Endometrium (tissue), 2 donors: ENCODE measurements at regions not wholly inside any gene's neighbourhood (a gene's known extent, or its start where the extent isn't known, plus 50 kb on each side); places are given as distances from the start of the nearest gene placed in this dataset.
"Not testable (repeated sequence)": the region's sequence is repeated elsewhere in the genome, so short reads cannot be mapped to it uniquely, and the experiment has no call there.

Experiments
- FAIRE-seq: peaks from 2 replicates; lab custom pipeline; 2012; peaks lifted over from hg19 to GRCh38; lab: Jason Lieb, UNC
- donor health status: control.
- donor health status: control.

DNA sequence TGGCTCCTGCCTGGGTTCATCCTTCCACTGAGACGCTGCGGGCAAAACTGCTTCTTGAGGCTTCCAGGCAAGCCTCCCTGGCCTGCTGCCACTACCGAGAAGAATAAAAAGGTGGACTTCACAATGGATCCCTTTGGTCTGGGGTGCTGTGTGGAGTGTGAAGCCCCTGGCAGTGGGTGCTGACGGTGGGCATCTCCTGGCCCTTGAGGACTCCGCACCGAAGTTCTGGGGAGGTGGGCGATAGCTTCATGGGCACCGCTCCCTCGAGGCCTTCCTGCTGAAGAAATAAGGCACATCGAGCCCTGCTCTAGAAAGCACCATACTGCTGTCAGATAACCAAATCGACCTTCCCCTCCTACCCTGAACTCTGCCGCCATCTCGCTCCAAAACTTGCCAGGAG is 106.6 kb upstream of the CTBP2 start:
- FAIRE-seq, result no peak

DNA sequence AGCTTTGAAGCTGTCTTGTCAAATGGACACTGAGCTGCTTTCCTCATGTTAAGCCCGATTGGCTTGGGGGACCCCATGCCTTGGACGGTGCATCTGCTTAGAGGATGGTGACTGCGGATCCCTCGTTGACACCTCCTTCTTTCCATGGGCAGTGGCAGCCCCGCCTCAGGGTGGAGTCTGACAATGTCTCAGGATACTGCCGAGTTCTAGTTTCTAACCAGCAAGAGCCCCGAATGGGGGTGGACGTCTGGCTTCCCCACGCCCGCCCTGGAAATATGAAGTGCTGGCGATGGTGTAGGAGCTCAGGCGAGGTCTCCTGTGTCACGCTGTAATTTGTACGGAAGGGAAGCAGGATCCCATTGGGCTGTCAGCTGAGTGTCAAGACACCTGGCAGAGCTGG is 106.2 kb upstream of the CTBP2 start:
- no peak for FAIRE-seq

DNA sequence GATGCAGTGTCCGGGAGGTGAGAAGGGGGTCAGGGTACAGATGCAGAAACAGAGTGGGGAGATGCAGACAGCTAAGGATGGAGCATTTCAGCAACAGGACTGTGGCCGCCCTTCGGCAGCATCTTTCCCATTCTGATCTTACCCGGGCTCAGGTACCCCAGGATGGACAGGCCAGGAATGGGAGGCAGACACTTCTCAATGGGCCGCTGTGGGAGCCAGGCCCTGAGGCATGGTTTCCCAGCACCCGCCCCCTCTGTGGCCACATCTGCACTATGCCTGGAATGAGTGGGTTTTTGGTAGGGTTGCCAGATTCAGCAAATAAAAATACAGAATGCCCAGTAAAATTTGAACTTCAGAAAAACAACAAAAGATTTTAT is 105.2 kb upstream of the CTBP2 start:
- FAIRE-seq, result no peak

DNA sequence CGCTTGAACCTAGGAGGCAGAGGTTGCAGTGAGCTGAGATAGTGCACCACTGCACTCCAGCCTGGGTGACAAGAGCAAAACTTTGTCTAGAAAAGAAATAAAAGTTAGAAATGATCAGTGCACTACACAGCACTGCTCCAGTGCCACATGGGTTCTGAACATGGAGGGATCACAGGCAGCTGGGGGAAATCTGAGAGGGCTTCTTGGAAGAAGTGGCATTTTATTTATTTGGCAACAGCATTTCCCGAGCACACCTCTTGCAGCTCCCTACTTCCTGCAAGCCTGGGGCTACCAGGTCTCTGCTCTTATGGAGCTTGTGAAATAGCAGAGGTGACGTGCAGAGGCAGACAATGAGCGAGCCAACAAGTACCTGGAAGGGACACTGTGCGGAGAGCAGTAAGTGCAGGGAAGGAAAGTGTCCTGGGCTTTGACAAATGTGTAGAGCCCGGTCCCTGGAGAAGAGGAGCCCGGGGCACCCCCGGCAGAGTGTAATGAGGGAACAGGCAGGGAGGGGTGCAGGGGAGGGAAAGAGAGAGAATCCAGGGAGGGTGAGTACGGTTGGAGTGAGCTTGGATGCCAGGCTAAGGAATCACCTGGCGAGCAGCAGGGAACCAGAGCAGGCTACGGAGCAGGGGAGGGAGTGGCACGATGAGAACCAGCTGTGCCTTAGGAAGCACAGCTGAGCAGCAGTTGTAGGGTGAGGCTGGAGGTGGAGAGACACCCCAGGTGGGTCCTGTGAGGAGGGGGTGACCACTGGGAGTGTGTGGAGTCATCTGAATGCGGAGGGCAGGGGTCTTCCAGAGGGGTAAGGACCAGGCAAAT is 104.6 kb upstream of the CTBP2 start:
- no peak for FAIRE-seq

DNA sequence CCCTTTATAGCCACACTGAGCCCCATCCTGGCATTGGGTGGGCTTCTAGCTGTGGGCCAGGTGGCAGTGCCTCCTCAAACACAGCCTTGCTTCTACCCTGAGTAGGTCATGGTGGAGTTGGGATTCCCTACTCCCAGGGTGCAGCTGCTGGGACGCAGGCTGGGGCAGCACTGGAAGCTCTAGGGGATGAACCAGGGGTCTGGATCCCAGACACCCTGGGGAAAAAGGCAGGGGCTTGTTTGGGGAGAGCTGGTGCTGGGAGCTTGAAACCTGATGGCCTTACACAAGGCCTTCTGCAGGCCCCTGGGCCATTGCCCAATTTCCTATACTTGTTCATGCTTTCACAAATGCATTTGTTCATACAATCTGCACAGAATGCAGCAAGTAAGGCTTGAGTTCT is 103.7 kb upstream of the CTBP2 start:
- no peak for FAIRE-seq

DNA sequence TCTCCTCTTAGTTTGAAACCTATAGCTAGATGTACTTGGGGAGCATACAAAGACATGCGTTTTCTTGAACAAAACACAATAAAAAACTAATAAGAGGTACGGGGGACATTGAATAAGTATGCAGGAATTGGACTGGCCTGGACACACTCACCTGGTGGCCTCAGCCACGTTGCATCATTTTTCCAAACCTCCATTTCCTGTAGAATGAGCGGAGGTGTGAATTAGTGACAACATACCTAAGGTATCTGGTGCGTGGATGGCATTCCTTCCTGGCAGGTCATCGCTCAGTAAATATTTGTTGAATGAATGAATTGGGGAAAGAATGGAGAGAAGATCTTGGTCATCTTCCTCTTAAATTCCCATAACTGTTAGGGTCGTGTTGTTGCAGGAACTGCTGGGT is 103.2 kb upstream of the CTBP2 start:
- FAIRE-seq, result no peak

DNA sequence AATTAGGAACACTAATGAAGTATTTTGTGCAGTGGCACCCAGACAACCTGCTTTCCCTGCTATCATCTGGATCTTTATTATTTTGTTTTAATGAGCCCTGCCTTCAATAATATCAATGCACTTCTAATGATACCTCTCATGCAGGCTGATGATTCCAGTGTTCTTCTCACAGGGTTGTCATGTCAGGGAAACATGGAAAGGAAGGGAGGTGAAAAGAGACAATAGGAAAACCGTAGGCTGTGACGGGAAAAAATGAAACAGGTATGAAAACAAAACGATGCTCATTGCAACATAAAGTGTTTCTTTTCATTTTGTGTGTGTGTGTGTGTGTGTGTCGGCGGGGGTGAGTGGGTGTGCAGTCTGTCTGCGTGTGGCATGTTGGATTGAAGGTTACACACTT is 102.6 kb upstream of the CTBP2 start:
- no peak for FAIRE-seq

DNA sequence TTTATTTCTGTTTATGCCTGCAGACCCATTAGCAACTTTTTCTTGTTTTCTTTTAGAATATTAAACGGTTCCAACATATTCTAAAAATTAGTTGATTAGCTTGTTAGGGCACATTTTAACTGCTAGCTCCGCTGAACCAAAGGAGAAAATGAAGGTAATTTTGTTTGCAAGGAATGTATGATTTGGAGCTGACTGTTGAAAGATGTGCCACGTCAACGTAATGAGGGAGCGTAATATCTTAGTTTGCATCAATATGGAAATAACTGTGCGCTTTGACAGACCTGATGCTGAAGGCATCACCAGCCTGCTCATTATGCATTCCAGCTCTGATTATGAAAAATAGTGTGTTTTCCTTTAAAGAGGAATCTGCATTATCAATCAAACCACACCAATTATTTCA is 102.0 kb upstream of the CTBP2 start:
- FAIRE-seq, result no peak

DNA sequence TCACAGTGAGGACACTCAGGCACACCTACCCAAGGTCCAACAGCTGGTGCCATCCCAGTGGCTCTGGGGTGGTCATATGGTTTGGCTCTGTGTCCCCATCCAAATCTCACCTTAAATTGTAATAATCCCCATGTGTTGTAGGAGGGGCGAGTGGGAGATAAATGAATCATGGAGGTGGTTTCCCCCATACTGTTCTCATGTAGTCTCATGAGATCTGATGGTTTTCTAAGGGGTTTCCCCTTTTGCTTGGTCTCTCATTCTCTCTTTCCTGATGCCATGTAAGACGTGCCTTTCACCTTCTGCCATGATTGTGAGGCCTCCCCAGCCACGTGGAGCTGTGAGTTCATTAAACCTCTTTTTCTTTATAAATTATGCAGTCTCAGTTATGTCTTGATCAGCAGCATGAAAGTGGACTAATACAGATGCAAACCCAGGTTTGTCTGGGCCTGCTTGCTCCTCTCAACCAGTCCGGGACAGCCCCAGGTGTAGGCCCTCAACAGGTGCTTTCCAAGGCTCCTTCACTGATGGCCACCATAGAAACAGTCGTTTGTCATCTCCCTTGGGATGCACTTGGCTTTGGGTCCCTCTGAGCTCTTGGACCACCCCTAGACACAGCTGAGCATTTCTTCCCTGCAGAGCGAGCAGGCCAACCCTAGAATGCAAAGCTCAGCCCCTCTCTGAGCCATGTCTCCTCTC is 101.3 kb upstream of the CTBP2 start:
- no peak for FAIRE-seq

DNA sequence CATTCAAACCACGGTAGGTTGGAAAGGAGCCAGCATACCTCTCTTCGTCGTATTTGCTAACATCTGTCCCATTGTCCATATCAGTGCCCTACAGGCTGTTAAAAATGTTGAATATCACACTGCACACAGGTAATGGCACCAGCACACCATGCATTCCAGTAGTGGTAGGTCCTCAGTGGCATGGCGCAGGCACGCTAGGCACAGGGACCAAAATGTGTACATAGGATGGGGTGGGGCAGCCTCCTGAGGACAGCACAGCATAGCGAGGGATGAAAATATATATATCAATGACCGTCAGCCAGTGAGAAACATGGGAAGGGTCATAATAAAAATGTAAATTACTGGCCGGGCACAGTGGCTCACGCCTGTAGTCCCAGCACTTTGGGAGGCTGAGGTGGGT is 99.9 kb upstream of the CTBP2 start:
- no peak for FAIRE-seq

DNA sequence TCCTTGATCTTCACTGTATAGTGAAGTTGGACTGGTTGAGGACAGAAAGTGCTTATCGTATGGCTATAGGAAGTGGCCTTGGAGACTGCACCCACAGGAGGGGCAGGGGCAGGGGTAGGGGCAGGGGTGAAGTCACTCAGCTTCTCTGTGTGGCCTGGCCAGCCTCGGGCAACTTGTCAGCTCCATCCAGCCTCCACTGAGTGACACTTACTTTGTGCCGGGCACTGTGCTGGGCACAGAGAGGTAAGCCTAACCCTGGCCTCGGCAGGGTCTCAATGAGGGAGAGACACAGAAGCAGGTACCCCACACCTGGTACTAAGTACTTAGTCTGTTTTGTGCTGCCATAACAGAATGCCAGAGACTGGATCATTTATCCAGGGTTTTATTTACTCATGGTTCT is 99.3 kb upstream of the CTBP2 start:
- FAIRE-seq, result no peak

DNA sequence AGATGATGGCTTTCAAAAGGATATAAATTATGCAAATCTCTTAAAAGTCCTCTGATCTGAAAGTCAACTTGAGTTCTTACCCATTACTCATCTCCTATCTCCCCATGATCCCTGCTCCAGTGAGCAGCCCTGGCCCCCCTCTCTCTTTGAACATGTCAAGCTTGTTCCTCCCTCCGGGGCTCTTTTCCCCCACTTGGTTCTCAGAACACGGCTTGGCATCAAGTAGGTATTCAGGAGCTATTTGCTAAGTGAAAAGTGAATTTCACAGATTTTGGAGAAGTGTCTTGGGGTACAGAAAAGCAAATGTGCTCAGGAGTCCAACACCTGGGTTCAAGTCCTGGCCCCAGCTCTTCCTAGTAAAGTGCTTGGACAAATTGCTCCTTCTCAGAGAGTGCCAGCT is 98.3 kb upstream of the CTBP2 start:
- no peak for FAIRE-seq

DNA sequence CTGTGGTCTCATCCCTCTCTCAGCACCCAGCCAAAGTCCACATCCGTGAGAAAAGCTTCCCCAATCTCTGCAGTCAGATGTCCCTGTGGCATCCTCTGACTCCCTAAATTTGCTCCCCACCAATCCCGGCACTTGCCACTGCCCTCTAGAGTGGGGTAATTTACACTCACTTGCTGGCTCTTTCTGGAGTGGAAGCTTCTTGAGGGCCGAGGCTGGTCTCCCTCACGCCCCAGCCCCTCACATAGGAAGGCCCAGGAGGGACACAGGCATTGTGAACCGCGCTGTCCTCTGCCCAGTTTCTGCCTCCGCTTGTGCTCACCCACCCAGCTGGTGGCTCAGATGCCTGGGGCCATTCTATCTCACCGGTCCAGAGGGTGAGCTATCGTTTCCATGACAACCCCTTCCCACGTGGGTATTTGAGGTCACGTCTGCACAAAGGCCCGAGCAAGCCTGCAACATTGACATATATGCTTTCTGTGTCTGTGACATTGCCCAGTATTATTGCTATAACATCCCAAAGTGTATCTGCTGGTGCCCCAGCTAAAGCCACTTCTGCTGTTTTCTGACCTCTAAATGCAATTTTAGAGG is 97.3 kb upstream of the CTBP2 start:
- FAIRE-seq, result no peak

DNA sequence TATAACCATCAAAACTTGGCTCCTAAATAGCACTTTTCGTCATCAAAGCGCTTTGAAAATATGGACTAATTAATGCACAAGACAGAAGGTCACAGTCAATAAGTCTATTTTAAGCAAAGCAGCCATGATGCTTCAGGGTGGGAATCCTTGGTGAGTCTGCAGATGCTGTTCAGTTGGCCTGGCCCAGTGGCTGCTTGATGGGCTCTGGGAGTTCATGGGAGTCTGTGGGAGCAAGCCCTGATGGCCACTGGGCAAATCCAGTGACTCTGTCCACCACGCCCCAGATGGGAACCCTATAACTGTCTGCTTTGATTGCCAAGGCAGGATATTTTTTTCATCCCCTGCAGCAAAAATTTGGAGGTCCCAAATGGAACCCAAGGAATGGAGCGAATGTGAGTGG is 95.7 kb upstream of the CTBP2 start:
- no peak for FAIRE-seq

DNA sequence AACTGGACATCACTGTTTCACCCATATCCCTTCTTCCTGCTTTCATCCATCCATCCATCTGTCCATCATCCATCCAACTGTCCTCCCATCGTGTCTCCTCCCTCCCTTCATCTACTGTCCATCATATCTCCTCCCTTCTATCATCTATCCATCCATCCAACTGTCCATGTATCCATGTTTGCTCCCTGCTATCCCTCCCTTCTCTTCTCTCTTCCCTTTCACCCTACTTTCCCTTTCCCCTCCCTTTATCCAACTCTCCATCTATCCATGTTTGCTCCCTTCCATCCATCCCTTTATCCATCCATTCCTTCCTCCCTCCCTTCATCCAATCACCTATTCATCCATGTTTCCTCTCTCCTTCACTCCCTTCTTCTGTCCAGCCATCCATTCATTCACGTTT is 92.6 kb upstream of the CTBP2 start:
- FAIRE-seq, result no peak

DNA sequence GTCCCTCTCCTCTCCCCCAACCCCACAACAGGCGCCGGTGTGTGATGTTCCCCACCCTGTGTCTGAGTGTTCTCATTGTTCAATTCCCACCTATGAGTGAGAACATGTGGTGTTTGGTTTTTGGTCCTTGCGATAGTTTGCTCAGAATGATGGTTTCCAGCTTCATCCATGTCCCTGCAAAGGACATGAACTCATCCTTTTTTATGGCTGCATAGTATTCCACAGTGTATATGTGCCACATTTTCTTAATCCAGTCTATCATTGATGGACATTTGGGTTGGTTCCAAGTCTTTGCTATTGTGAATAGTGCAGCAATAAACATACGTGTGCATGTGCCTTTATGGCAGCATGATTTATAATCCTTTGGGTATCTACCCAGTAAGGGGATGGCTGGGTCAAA is 90.5 kb upstream of the CTBP2 start:
- not testable (repeated sequence) for FAIRE-seq

DNA sequence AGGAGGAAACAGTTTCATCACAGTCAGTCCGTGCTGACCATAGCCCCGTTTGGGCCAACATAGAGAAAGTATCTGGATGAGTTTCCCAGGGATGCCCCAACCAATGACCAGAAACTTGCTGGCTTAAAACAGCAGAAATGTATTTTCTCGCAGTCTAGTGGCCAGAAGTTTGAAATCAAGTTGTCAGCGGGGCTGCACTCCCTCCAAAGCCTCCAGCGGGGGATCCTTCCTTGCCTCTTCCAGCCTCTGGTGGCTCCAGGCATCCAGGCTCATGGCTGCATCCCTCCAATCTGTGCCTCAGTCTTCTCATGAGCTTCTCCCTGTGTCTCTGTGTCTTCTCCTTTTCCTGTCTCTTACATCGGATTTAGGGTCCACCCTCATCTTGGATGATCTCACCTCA is 89.6 kb upstream of the CTBP2 start:
- FAIRE-seq, result no peak

DNA sequence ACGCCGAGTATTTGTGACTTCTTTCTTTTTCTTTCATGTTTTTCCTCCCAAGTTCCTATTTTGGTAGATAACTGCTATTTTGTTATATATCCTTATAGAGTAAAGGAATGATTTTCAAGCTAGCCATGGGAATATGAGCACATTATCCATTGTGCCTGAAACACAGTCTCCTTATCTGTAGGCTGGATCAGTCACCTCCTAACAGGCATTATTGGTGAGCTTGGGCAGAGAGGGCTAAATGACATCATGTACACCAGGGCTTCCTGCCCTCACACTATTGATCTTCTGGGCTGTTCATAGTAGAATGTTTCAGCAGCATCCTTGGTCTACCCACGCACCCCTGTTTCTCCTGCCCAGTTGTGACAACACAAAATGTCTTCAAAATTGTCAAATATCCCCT is 88.1 kb upstream of the CTBP2 start:
- FAIRE-seq, result no peak

DNA sequence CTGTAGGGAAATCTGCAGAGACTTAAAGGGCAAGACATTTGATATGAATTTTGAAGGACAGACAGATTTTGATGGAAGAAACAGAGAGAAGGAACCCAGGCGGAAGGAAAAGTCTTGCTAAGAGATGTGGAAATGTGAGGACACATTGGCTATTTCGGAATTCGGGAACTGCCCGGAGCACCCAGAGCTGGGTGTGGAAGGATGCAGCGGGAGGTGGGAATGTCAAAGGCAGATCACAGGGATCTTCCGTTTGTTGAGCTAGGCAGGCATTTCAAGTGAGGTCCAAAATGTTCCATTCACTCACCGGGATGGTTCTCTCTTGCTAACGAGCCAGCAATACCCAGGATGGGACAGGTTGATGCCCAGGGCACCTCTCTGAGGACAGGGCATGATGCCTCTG is 87.2 kb upstream of the CTBP2 start:
- FAIRE-seq, result no peak

DNA sequence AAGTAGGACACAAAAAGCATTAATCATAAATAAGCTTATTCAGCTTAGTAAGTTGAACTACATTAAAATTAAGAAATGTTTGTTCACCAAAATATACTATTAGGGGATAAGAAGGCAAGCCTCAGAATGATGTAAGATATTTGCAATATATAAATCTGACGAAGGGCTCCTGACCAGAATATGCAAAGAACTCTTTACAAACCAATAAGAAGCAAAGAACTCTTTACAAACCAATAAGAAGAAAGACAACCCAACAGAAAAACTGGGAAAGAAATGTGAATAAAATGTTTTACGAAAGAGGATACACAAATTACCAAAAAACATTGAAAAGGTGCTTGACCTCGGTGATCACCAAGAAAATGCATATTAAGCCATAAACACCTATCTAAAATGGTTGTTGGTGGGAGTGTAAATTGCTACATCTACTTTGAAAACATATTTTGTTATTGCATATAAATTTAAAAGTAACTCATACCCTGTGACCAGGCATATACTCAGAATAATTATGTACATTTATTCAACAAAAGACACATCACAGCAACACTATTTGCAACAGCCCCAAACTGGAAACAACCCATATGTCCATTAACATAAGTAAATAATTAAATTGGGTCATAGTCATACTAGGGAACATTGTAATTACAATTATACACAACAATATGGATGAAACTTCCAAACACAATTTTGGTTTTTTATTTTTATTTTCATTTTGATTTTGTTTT is 83.3 kb upstream of the CTBP2 start:
- no peak for FAIRE-seq

DNA sequence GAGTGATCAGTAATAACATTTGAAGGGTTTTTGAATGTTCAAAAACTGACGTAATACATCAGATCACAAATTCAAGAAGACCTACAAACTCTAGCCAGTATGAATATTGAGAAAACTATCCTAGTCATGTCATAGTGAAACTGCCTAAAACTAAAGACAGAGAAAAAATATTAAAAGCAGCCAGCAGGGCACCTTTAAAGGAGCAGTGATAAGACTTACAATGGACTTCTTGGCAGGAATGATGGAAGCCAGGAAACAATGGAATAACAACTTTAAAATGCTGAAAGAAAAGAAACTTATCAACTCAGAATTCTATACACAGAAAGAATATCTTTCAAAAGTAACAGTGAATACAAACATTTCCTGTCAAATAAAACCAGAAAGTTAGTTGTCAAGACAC is 78.3 kb upstream of the CTBP2 start:
- FAIRE-seq, result no peak

DNA sequence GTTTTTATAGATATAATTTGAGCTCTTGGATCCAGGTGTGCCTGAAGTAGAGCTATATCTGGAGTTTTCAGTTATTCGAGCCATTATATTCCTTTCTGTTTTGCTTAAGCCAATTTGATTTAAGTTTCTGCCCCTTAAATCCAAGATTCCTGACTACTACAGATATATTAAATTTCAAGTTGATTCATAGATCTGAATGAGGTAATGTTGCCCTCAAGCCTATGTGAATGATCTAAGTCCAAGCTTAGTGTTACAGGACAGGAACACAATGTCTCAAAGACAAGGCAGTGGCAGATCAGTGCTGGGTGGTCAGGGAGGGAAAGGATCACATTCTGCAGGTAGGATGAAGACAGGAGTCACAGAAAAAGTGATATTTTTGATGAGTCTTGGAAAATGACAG is 75.7 kb upstream of the CTBP2 start:
- no peak for FAIRE-seq
